HepG2 (cell line): ENCODE measurements at regions not wholly inside any gene's neighbourhood (a gene's known extent, or its start where the extent isn't known, plus 50 kb on each side); places are given as distances from the start of the nearest gene placed in this dataset.

Experiments used
- BATF2 ChIP-seq: sonication (generic); formaldehyde crosslinking; IDR thresholded peaks from 2 replicates; pipeline ENCODE4 v1.8.0; 2022; ENCODE audit warnings: mild to moderate bottlenecking, missing genetic modification reagents, moderate library complexity
- BRCA1 ChIP-seq: sonication (generic); formaldehyde crosslinking; IDR thresholded peaks from 2 replicates; pipeline ENCODE4 v1.4.0; 2020; ENCODE audit warnings: missing genetic modification reagents
- CBX1 ChIP-seq: IDR thresholded peaks from one replicate; pipeline ENCODE4 v1.6.1; 2016; ENCODE audit warnings: antibody characterized with exemption, low read depth
- CSRNP1 ChIP-seq: sonication (generic); formaldehyde crosslinking; IDR thresholded peaks from 2 replicates; pipeline ENCODE4 v1.8.1; 2023; ENCODE audit warnings: mild to moderate bottlenecking, missing genetic modification reagents
- IKZF1 ChIP-seq: fragments of 450-650 bp; IDR thresholded peaks from 2 replicates; pipeline ENCODE4 v1.7.1; 2016
- KDM2A ChIP-seq: sonication (generic); formaldehyde crosslinking; IDR thresholded peaks from 2 replicates; pipeline ENCODE4 v1.4.0; 2020; ENCODE audit warnings: low read depth, missing genetic modification reagents, borderline replicate concordance
- MTF1 ChIP-seq: sonication (generic); formaldehyde crosslinking; IDR thresholded peaks from 2 replicates; pipeline ENCODE4 v1.5.0; 2020; ENCODE audit warnings: missing genetic modification reagents
- NFAT5 ChIP-seq: sonication (generic); formaldehyde crosslinking; IDR thresholded peaks from 2 replicates; pipeline ENCODE4 v1.4.0; 2020; ENCODE audit warnings: missing genetic modification reagents
- POLR2AphosphoS5 ChIP-seq: IDR thresholded peaks from 2 replicates; pipeline ENCODE4 v1.6.1; 2012; ENCODE audit warnings: low read depth, low read length
- SPEN ChIP-seq: sonication (generic); formaldehyde crosslinking; IDR thresholded peaks from 2 replicates; pipeline ENCODE4 v1.5.1; 2020; ENCODE audit warnings: low read depth, mild to moderate bottlenecking, missing genetic modification reagents
- TCF7L2 ChIP-seq: IDR thresholded peaks from 2 replicates; pipeline ENCODE4 v1.6.1; 2011; ENCODE audit warnings: mild to moderate bottlenecking, low read depth, low read length, moderate library complexity
- TFDP1 ChIP-seq: IDR thresholded peaks from 2 replicates; pipeline ENCODE4 v1.6.1; 2016; ENCODE audit warnings: missing compliant biosample characterization, missing genetic modification reagents, borderline replicate concordance
- ZBTB20 ChIP-seq: sonication (generic); formaldehyde crosslinking; IDR thresholded peaks from 2 replicates; pipeline ENCODE4 v1.8.1; 2023; ENCODE audit warnings: missing genetic modification reagents, low read depth, mild to moderate bottlenecking, borderline replicate concordance
- ZNF121 ChIP-seq: sonication (generic); formaldehyde crosslinking; IDR thresholded peaks from 2 replicates; pipeline ENCODE4 v1.5.0; 2020; ENCODE audit warnings: mild to moderate bottlenecking, missing genetic modification reagents
- ZNF451 ChIP-seq: sonication (generic); formaldehyde crosslinking; IDR thresholded peaks from 2 replicates; pipeline ENCODE4 v1.5.0; 2020; ENCODE audit warnings: mild to moderate bottlenecking, missing genetic modification reagents
- ZNF687 ChIP-seq: sonication (generic); formaldehyde crosslinking; IDR thresholded peaks from 2 replicates; pipeline ENCODE4 v1.5.1; 2020; ENCODE audit warnings: mild to moderate bottlenecking, missing genetic modification reagents, moderate library complexity
- ZNF879 ChIP-seq: sonication (generic); formaldehyde crosslinking; IDR thresholded peaks from 2 replicates; pipeline ENCODE4 v1.8.1; 2023; ENCODE audit warnings: missing genetic modification reagents

GRCh38 chr9:16154521-16155078 lies 601.8 kb downstream of the CCDC171 start (continued):
- TF ChIP-seq NFAT5 (CRISPR knock-in tag) (no peak), ZNF879 (CRISPR knock-in tag) (no peak), ZNF687 (CRISPR knock-in tag) (peak; percentile 45), KDM2A (CRISPR knock-in tag) (peak; percentile 56; the same call in 1 of the 2 replicates), CBX1 (no peak), TFDP1 (CRISPR knock-in tag) (peak; percentile 48; the same call in 1 of the 2 replicates), SPEN (CRISPR knock-in tag) (no peak), BRCA1 (CRISPR knock-in tag) (no peak), BATF2 (CRISPR knock-in tag) (no peak), IKZF1 (no peak), POLR2AphosphoS5 (no peak), ZBTB20 (CRISPR knock-in tag) (no peak), TCF7L2 (no peak), CSRNP1 (CRISPR knock-in tag) (no peak), ZNF121 (CRISPR knock-in tag) (no peak), MTF1 (CRISPR knock-in tag) (no peak), ZNF451 (CRISPR knock-in tag) (no peak)
